Caco-2 (cell line): ENCODE measurements at regions not wholly inside any gene's neighbourhood (a gene's known extent, or its start where the extent isn't known, plus 50 kb on each side); places are given as distances from the start of the nearest gene placed in this dataset.

Experiments used
- BruUV-seq: library from RNA; stranded (reverse); fragments of 400-500 nt; replicated peaks from 2 replicates; lab custom pipeline; 2021; lab: Mats Ljungman, UMichigan
- CTCF ChIA-PET: fragments of 300-600 bp; sonication (Branson Sonifier 250); formaldehyde crosslinking; loops from one replicate; lab custom pipeline; 2022; ENCODE audit warnings: antibody characterized with exemption; lab: Charles Lee
- POLR2A ChIA-PET: fragments of 300-600 bp; sonication (Branson Sonifier 250); formaldehyde crosslinking; loops from one replicate; lab custom pipeline; 2022; ENCODE audit warnings: antibody characterized with exemption; lab: Charles Lee
- DNase-seq, 2 experiments: peaks; one replicate each; pipeline versions ENCODE4 v3.0.0 to v3.0.0-alpha.2; 2020 to 2022
- H3K27me3 ChIP-seq: replicated peaks from 2 replicates; pipeline ENCODE4 v1.6.0; 2011; ENCODE audit warnings: low read length; ENCODE audit not compliant: control insufficient read depth, insufficient read depth
- H3K36me3 ChIP-seq: 2 replicates; pipeline ENCODE4 v1.5.1; 2011; ENCODE audit warnings: low read length; ENCODE audit not compliant: control insufficient read depth, insufficient read depth
- H3K4me1 ChIP-seq: fragments of 250-450 bp; sonication (Bioruptor Pico); 2 replicates; pipeline ENCODE4 v1.5.1; 2020; ENCODE audit warnings: mild to moderate bottlenecking
- H3K4me3 ChIP-seq: 2 replicates; pipeline ENCODE4 v1.5.1; 2011; ENCODE audit warnings: low read depth, mild to moderate bottlenecking, control low read depth, low read length
- H3K9me3 ChIP-seq: fragments of 250-450 bp; sonication (Bioruptor Pico); 2 replicates; pipeline ENCODE4 v1.5.1; 2020; ENCODE audit warnings: mild to moderate bottlenecking, moderate library complexity
- H3K27ac Mint-ChIP-seq: one replicate; pipeline ENCODE4 v1.8.0; 2022; ENCODE audit warnings: mixed read lengths; ENCODE audit not compliant: unreplicated experiment
- H3K27me3 Mint-ChIP-seq: one replicate; pipeline ENCODE4 v1.8.0; 2022; ENCODE audit warnings: mixed read lengths; ENCODE audit not compliant: insufficient read depth, unreplicated experiment
- H3K36me3 Mint-ChIP-seq: one replicate; pipeline ENCODE4 v1.8.0; 2022; ENCODE audit warnings: mild to moderate bottlenecking, mixed read lengths; ENCODE audit not compliant: insufficient read depth, unreplicated experiment
- H3K4me1 Mint-ChIP-seq: one replicate; pipeline ENCODE4 v1.8.0; 2022; ENCODE audit warnings: low read depth, mixed read lengths; ENCODE audit not compliant: unreplicated experiment
- H3K4me3 Mint-ChIP-seq: one replicate; pipeline ENCODE4 v1.8.0; 2022; ENCODE audit warnings: mild to moderate bottlenecking, moderate library complexity, mixed read lengths; ENCODE audit not compliant: unreplicated experiment
- H3K9me3 Mint-ChIP-seq: one replicate; pipeline ENCODE4 v1.8.0; 2022; ENCODE audit warnings: mixed read lengths; ENCODE audit not compliant: unreplicated experiment
- intact Hi-C: fragments of 100-400 bp; cut with micrococcal nuclease; formaldehyde crosslinking; loops from one replicate; pipeline ENCODE4 v1.10.0; 2022; ENCODE audit not compliant: unreplicated experiment
- TF ChIP-seq, protein P1 (sequence below), 2 experiments: fragments of 200-600 bp in 1 of 2; IDR thresholded peaks; 1 replicate in 1 of 2; 2 replicates in 1 of 2; pipeline versions ENCODE4 v1.5.1 to v1.8.0; 2011 to 2022; ENCODE audit warnings: antibody characterized with exemption in 1 of 2, control low read depth in 1 of 2, inconsistent platforms in 1 of 2, low read depth in 1 of 2, low read length in 1 of 2, mild to moderate bottlenecking in 1 of 2, moderate library complexity in 1 of 2; ENCODE audit not compliant: insufficient read depth in 1 of 2, severe bottlenecking in 1 of 2, unreplicated experiment in 1 of 2

DNA sequence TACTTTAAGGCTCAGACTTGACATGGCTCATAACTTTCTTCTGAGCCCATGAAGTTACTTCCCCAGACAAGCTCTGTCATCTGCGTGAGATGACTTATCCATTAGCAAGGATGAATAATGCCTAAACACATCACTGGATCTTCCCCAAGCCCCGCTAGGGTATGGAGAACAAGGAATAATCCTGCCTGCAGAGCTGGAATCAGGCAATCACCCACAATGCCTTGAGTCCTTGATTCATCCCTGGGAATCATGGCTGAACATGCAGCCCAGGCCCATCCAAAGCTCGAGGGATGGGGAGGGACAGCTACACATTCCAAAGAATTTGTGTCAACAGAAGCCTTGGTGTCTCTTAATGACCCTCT lies 131.7 kb downstream of the PSMG1 start:
- H3K9me3 ChIP-seq: no peaks in the 10 kb centered on the region
- ChIA-PET CTCF (no interaction called here), POLR2A (no interaction called here)
- intact Hi-C loops: no loop called here
- Mint-ChIP-seq H3K4me3 (no peak overlapping the region), H3K9me3 (no peaks in the 10 kb centered on the region), H3K27me3 (no peaks in the 10 kb centered on the region), H3K27ac (no peak overlapping the region), H3K36me3 (no peaks in the 10 kb centered on the region), H3K4me1 (peaks cover 6% of the 10 kb centered on the region)
- H3K4me1 ChIP-seq: no peaks in the 10 kb centered on the region
- no peaks in the 10 kb centered on the region for H3K27me3 ChIP-seq
- H3K36me3 ChIP-seq: no peaks in the 10 kb centered on the region
- DNase-seq: no peak
- no TSS peak for BruUV-seq
- no peak overlapping the region for H3K4me3 ChIP-seq
- TF ChIP-seq, protein P1, sequence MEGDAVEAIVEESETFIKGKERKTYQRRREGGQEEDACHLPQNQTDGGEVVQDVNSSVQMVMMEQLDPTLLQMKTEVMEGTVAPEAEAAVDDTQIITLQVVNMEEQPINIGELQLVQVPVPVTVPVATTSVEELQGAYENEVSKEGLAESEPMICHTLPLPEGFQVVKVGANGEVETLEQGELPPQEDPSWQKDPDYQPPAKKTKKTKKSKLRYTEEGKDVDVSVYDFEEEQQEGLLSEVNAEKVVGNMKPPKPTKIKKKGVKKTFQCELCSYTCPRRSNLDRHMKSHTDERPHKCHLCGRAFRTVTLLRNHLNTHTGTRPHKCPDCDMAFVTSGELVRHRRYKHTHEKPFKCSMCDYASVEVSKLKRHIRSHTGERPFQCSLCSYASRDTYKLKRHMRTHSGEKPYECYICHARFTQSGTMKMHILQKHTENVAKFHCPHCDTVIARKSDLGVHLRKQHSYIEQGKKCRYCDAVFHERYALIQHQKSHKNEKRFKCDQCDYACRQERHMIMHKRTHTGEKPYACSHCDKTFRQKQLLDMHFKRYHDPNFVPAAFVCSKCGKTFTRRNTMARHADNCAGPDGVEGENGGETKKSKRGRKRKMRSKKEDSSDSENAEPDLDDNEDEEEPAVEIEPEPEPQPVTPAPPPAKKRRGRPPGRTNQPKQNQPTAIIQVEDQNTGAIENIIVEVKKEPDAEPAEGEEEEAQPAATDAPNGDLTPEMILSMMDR (IDR thresholded peaks at IDR 0.05; ENCODE audit: insufficient read depth in 1 of 2, low read depth in 1 of 2, low read length in 1 of 2, severe bottlenecking in 1 of 2, unreplicated experiment in 1 of 2): no peak

DNA sequence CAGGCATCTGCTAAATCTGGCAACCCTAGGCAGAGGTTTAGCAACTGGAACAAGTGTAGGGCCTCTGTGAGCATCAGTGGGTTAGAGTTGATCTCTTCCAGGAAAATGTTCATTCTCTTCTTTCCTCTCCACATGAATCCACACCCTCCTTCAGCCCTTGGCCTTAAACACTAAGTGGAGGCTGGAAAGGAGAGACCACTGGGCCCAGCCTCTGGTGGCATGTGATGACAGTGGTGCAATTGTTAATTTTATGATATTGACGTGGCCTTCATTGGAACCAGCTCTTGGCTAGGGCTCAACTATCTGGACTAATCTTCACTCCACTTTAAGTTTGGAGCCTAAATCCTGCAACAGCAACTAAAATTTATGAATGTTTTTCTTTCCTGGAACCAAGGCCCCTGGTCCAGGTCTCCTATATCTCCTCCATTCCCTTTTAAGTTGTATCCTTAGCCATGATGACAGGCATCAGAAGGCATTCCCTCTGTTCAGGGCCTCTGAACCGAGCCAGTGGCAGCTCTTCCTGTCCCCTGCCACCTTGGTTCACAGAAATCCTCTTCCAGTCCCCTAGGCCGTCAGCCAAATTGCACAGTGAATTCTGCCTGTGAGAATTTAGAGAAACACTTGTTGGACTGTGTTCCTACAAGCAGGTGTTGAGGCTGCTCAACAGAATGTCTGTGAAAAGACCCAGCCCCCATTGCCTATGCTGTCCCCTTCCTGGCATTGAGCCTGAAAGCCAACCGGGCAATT lies 132.2 kb downstream of the PSMG1 start:
- no TSS peak for BruUV-seq
- Mint-ChIP-seq H3K9me3 (no peaks in the 10 kb centered on the region), H3K36me3 (no peaks in the 10 kb centered on the region), H3K27ac (no peak overlapping the region), H3K4me1 (peaks cover 6% of the 10 kb centered on the region), H3K27me3 (no peaks in the 10 kb centered on the region), H3K4me3 (no peak overlapping the region)
- intact Hi-C loops: no loop called here
- no peaks in the 10 kb centered on the region for H3K27me3 ChIP-seq
- POLR2A ChIA-PET: no interaction called here
- TF ChIP-seq, protein P1 (IDR thresholded peaks at IDR 0.05; ENCODE audit: insufficient read depth in 1 of 2, low read depth in 1 of 2, low read length in 1 of 2, severe bottlenecking in 1 of 2, unreplicated experiment in 1 of 2): no peak
- no peaks in the 10 kb centered on the region for H3K4me1 ChIP-seq
- no peaks in the 10 kb centered on the region for H3K36me3 ChIP-seq
- CTCF ChIA-PET: no interaction called here
- no peaks in the 10 kb centered on the region for H3K9me3 ChIP-seq
- DNase-seq: no peak
- H3K4me3 ChIP-seq: no peak overlapping the region

DNA sequence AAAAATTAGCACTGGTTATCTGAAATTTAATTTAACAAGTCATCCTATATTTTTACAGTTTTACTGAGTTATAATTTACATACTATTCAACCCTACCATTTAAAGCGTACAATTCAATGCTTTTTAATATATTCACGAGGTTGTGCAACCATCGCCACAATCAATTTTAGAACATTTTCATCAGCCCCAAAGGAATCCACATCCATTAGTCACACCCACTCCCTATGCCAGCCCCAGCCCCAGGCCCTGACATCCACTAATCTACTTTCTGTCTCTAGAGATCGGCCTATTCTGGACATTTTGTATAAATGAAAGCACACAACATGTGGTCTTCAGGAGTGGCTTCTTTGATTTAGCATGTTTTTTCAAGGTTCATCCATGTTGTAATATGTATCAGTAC lies 134.7 kb downstream of the PSMG1 start:
- H3K4me1 ChIP-seq: no peaks in the 10 kb centered on the region
- H3K4me3 Mint-ChIP-seq: no peak overlapping the region
- H3K9me3 ChIP-seq: no peaks in the 10 kb centered on the region
- H3K4me1 Mint-ChIP-seq: peaks cover 6% of the 10 kb centered on the region
- no TSS peak for BruUV-seq
- no peaks in the 10 kb centered on the region for H3K36me3 Mint-ChIP-seq
- no peaks in the 10 kb centered on the region for H3K27me3 ChIP-seq
- no peaks in the 10 kb centered on the region for H3K27me3 Mint-ChIP-seq
- CTCF ChIA-PET: no interaction called here
- H3K36me3 ChIP-seq: no peaks in the 10 kb centered on the region
- POLR2A ChIA-PET: no interaction called here
- no peak overlapping the region for H3K27ac Mint-ChIP-seq
- H3K9me3 Mint-ChIP-seq: no peaks in the 10 kb centered on the region
- no peak for DNase-seq
- intact Hi-C loops: no loop called here
- TF ChIP-seq, protein P1 (IDR thresholded peaks at IDR 0.05; ENCODE audit: insufficient read depth in 1 of 2, low read depth in 1 of 2, low read length in 1 of 2, severe bottlenecking in 1 of 2, unreplicated experiment in 1 of 2): no peak
- H3K4me3 ChIP-seq: no peak overlapping the region
